Mesenteric fat pad (tissue), 1 donor: ENCODE measurements at regions not wholly inside any gene's neighbourhood (a gene's known extent, or its start where the extent isn't known, plus 50 kb on each side); places are given as distances from the start of the nearest gene placed in this dataset.

Experiments
- DNase-seq: peaks from one replicate; pipeline ENCODE4 v3.0.0-alpha.2; 2020; ENCODE audit warnings: low spot score
- donor health status: DM: yes; HTN: yes; CAD: no.

- DNase-seq = no peak
Measured at GRCh38 chr1:104459886-104460285, 710.2 kb downstream of the AMY1C start.

GRCh38 chr1:104460880-104461279 is 711.2 kb downstream of the AMY1C start:
- no peak for DNase-seq

GRCh38 chr1:104463126-104463697 is 713.5 kb downstream of the AMY1C start:
- no peak for DNase-seq

GRCh38 chr1:104466068-104466467 is 716.4 kb downstream of the AMY1C start:
- DNase-seq = no peak

- DNase-seq = no peak
Measured at GRCh38 chr1:104467590-104467989, 717.9 kb downstream of the AMY1C start.

- DNase-seq = no peak
Measured at GRCh38 chr1:104468282-104468681, 718.6 kb downstream of the AMY1C start.

- DNase-seq = no peak
Measured at GRCh38 chr1:104476126-104476525, 726.4 kb downstream of the AMY1C start.

- DNase-seq = no peak
Measured at GRCh38 chr1:104488296-104489015, 738.8 kb downstream of the AMY1C start.

- DNase-seq = no peak
Measured at GRCh38 chr1:104526158-104526795, 776.6 kb downstream of the AMY1C start.

GRCh38 chr1:104531990-104532389 is 782.3 kb downstream of the AMY1C start:
- no peak for DNase-seq

GRCh38 chr1:104574620-104575019 is 824.9 kb downstream of the AMY1C start:
- DNase-seq = no peak

GRCh38 chr1:104592926-104593325 is 843.2 kb downstream of the AMY1C start:
- no peak for DNase-seq

- no peak for DNase-seq
Measured at GRCh38 chr1:104593413-104594187, 843.9 kb downstream of the AMY1C start.

- no peak for DNase-seq
Measured at GRCh38 chr1:104617474-104617873, 867.8 kb downstream of the AMY1C start.

- DNase-seq = no peak
Measured at GRCh38 chr1:104621221-104621620, 871.5 kb downstream of the AMY1C start.

- DNase-seq = no peak
Measured at GRCh38 chr1:104624538-104624937, 874.8 kb downstream of the AMY1C start.

- DNase-seq = no peak
Measured at GRCh38 chr1:104629589-104629988, 879.9 kb downstream of the AMY1C start.

GRCh38 chr1:104630567-104631149 is 881.0 kb downstream of the AMY1C start:
- DNase-seq = no peak

- DNase-seq = no peak
Measured at GRCh38 chr1:104636581-104636980, 886.9 kb downstream of the AMY1C start.

- DNase-seq = no peak
Measured at GRCh38 chr1:104646233-104646632, 896.5 kb downstream of the AMY1C start.

GRCh38 chr1:104648269-104648691 is 898.6 kb downstream of the AMY1C start:
- no peak for DNase-seq
